ENCODE measurements at regions not wholly inside any gene's neighbourhood (a gene's known extent, or its start where the extent isn't known, plus 50 kb on each side); places are given as distances from the start of the nearest gene placed in this dataset.

DNA sequence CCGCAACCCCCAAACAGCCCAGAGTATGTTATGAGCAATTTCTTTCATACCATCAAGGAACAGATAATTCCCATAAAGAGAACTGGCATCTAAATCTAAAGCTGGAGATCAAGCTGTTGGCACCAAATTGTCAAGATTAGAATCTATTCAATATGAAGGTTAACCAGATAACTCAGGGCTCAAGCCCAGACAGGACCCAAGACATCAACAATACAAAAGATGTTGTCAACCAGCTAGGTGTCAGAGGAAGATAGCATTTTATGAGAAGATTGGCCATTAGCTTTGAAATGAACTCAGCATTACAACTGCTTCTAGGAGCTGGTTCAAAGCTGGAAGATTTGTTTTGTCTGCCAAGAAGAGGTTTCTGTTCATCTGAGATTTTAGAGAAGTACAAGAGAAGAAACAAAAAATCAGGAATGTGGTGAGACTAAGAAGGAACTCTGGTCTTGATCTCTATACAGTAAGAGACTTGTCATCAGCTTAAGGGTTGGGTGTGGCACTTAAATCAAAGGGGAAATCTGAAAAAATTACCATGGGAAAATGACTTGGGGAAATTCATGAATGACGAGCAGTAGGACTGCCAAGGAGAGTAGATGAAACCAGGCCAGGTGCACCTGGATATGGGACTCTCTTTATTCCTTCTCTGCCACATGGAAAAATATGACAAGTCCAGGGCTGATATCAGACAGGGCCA, 64.2 kb upstream of the COX10 start:
- H3K4me3 ChIP-seq (ENCODE audit: control insufficient read depth, low read depth, low read length): no peak overlapping the region
- DNase-seq (ENCODE audit: low read depth): no peak
- TF ChIP-seq, protein P1, sequence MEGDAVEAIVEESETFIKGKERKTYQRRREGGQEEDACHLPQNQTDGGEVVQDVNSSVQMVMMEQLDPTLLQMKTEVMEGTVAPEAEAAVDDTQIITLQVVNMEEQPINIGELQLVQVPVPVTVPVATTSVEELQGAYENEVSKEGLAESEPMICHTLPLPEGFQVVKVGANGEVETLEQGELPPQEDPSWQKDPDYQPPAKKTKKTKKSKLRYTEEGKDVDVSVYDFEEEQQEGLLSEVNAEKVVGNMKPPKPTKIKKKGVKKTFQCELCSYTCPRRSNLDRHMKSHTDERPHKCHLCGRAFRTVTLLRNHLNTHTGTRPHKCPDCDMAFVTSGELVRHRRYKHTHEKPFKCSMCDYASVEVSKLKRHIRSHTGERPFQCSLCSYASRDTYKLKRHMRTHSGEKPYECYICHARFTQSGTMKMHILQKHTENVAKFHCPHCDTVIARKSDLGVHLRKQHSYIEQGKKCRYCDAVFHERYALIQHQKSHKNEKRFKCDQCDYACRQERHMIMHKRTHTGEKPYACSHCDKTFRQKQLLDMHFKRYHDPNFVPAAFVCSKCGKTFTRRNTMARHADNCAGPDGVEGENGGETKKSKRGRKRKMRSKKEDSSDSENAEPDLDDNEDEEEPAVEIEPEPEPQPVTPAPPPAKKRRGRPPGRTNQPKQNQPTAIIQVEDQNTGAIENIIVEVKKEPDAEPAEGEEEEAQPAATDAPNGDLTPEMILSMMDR (conservative IDR thresholded peaks at IDR 0.05; ENCODE audit: control insufficient read depth, insufficient read depth, low read depth, low read length): no peak

DNA sequence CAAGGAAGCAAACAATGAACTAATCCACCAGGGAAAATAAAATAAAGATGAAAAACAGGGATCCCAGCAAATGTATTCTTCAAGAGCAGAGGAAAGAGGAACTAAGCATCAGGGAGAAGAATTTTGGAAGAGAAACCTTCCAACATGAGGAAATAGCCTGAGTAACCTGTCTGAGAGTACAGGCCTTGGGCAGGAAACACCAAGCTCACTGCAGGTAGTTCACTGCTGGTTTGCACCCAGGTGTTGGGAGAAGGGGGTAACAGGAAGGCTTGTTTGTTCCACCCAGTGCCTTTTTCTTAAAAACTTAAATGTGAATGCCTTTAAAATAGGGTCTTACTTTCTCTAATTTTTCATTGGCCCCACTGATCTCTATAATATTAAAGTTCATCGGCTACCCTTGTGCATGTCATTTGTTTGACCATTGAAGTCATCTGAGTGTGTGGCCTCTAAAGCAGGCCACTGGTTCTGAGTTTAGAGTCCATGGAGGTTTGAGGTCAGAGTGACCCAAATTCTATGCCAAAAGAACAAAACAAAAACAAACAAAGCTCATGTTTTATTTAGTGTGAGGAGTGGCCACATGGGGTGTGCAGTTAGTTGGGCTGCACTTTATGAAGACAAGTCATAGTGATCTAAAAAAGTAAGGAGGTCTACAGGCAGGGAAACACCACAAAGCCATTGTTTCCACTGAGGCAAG, 62.9 kb upstream of the COX10 start:
- H3K4me3 ChIP-seq (ENCODE audit: control insufficient read depth, low read depth, low read length): no peak overlapping the region
- TF ChIP-seq, protein P1 (conservative IDR thresholded peaks at IDR 0.05; ENCODE audit: control insufficient read depth, insufficient read depth, low read depth, low read length): no peak
- DNase-seq (ENCODE audit: low read depth): no peak

DNA sequence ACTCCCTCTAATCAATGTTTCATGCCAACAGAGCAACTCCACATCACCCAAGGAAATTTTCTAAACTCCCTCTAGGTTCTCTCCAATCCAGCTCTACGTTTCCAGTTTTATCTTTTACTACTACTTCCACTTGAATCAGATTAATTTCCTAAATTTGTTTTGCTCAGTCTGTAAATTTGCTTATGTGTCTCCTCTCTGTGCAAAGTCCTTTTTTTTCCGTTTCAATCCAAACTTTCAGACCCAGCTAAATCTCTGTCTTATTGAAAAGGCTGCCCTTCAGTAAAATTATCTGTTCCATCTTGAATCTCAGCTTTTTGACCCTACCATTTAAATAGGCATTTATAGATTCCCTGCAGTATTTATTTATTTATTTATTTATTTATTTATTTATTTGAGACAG, 61.4 kb upstream of the COX10 start:
- H3K4me3 ChIP-seq (ENCODE audit: control insufficient read depth, low read depth, low read length): no peak overlapping the region
- TF ChIP-seq, protein P1 (conservative IDR thresholded peaks at IDR 0.05; ENCODE audit: control insufficient read depth, insufficient read depth, low read depth, low read length): no peak
- DNase-seq (ENCODE audit: low read depth): no peak

DNA sequence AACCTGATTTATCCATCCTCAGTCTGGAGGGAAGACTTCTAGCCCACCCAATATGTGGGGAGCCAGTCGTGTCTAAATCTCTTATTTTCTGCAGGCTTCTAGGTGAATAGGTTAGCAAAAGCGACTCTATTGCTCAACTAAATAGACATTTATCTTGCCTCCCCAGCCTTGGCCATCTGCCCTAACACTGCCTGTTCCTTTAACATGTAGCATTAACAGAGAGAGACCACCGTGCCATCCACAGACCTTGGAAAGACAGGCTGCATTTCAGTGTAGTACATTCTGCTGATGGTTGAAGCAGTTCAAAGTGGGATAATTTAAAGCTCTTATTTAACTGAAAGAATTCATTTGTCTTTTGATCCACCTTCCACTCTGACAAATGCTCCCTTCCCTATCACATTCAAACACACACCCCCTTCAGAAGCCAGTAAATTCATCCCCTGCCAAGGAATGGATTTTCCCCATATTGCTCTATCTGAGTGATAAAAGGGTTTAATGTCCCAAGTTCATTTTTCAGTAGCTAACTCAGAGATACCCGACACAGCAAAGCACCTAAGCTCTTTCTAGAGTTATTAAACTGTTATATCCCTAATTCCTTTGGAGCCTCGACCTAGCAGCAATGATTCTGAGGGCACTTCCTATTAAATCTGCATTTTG, 58.1 kb upstream of the COX10 start:
- H3K4me3 ChIP-seq (ENCODE audit: control insufficient read depth, low read depth, low read length): no peak overlapping the region
- TF ChIP-seq, protein P1 (conservative IDR thresholded peaks at IDR 0.05; ENCODE audit: control insufficient read depth, insufficient read depth, low read depth, low read length): no peak
- DNase-seq (ENCODE audit: low read depth): no peak

DNA sequence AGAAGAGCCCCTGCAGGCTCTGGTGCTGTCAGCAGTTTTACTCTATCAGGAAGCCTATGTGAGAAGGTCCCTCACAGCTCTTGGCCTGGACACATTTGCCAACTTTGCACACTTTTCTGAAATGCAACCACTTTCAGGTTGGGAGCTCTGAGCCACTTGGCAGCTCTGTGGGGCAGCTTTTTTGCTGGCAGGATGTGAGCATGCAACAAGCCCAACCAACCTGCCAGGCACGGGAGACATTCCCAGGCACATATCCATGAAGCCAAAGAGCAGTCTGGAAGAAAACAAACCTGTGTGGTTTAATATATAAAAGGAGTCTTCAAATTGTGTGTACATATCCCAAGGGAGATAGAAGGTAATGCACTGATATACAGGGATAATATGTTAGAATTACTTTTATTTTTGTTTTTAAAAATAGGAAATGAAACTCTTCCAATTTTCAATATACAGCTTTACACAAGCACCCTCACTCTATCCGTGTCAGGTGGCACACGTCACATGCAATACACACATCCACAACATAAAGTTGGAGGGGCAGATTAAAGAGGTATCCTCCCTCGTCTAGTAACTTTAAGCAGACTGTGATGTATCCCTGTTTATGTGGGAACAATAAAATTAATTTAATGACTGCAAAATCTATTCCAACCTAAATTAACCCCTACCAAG, 57.4 kb upstream of the COX10 start:
- no peak for DNase-seq (ENCODE audit: low read depth)
- H3K4me3 ChIP-seq (ENCODE audit: control insufficient read depth, low read depth, low read length): no peak overlapping the region

DNA sequence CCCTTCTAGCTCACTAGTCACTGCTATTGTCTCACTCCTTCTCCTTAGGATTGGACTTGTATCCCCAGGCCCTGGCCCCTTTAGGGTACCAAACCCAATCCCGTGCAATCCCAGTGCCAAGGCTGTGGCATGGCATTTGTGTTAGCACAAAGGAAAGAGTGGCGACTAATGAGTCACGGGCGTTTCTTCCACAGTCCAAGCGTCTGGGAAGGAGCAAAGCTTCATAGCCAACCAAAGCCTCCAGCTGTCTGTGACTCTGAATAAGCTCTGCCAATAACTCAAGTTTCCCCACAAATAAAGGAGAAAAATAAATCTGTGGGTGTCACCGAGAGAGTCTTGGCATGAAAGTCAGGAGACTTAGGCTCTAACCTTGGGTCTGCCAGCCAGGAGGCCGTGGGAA, 54.6 kb upstream of the COX10 start:
- TF ChIP-seq, protein P1 (conservative IDR thresholded peaks at IDR 0.05; ENCODE audit: control insufficient read depth, insufficient read depth, low read depth, low read length): no peak
- no peak overlapping the region for H3K4me3 ChIP-seq (ENCODE audit: control insufficient read depth, low read depth, low read length)
- DNase-seq (ENCODE audit: low read depth): no peak

More for the DNA sequence above, 57.4 kb upstream of the COX10 start:
- TF ChIP-seq, protein P1 (conservative IDR thresholded peaks at IDR 0.05; ENCODE audit: control insufficient read depth, insufficient read depth, low read depth, low read length): no peak

Data from fibroblast of mammary gland (primary cell).